K562 (cell line): ENCODE measurements at regions not wholly inside any gene's neighbourhood (a gene's known extent, or its start where the extent isn't known, plus 50 kb on each side); places are given as distances from the start of the nearest gene placed in this dataset.

Source experiments
- CEBPB ChIP-seq: fragments of 450-650 bp; IDR thresholded peaks from 2 replicates; pipeline ENCODE4 v1.6.1; 2016; ENCODE audit warnings: missing genetic modification characterization, missing compliant biosample characterization
- MAX ChIP-seq: sonication (generic); formaldehyde crosslinking; IDR thresholded peaks from 2 replicates; pipeline ENCODE4 v1.9.0; 2022; ENCODE audit warnings: mild to moderate bottlenecking, missing genetic modification reagents
- MXI1 ChIP-seq: IDR thresholded peaks from 2 replicates; pipeline ENCODE4 v1.6.1; 2011; ENCODE audit warnings: low read depth, mild to moderate bottlenecking, improper control_type of control experiment, low read length
- NR2F6 ChIP-seq: fragments of 450-650 bp; formaldehyde crosslinking; IDR thresholded peaks from 2 replicates; pipeline ENCODE4 v1.4.0; 2020; ENCODE audit warnings: mild to moderate bottlenecking
- POLR2AphosphoS5 ChIP-seq: IDR thresholded peaks from 2 replicates; pipeline ENCODE4 v1.6.1; 2011; ENCODE audit warnings: mild to moderate bottlenecking, low read depth, low read length, moderate library complexity; ENCODE audit not compliant: control insufficient read depth, insufficient read depth
- RFX1 ChIP-seq: fragments of 450-650 bp; IDR thresholded peaks from 2 replicates; pipeline ENCODE4 v1.6.1; 2016; ENCODE audit warnings: mild to moderate bottlenecking, moderate library complexity
- RFX5 ChIP-seq: IDR thresholded peaks from 2 replicates; pipeline ENCODE4 v1.6.1; 2011; ENCODE audit warnings: low read depth, mild to moderate bottlenecking, improper control_type of control experiment, low read length
- SP2 ChIP-seq: IDR thresholded peaks from 2 replicates; pipeline ENCODE4 v1.6.1; 2011; ENCODE audit warnings: mild to moderate bottlenecking, low read depth, low read length, moderate library complexity; ENCODE audit not compliant: poor library complexity, severe bottlenecking; ENCODE audit errors: extremely low read depth
- SRF ChIP-seq, 2 experiments: fragments of 250-450, 450-650 bp in 1 of 2; sonication (Bioruptor Pico) in 1 of 2; sonication (generic) in 1 of 2; formaldehyde crosslinking; IDR thresholded peaks; 2 replicates each; pipeline versions ENCODE4 v1.5.0 to v1.5.1; 2020 to 2022; ENCODE audit warnings: mild to moderate bottlenecking in 1 of 2, missing genetic modification reagents in 1 of 2
- ZNF324 ChIP-seq: fragments of 250-450 bp; sonication (Bioruptor Pico); IDR thresholded peaks from 2 replicates; pipeline ENCODE4 v1.4.0; 2020; ENCODE audit warnings: mild to moderate bottlenecking
- TF ChIP-seq, protein P1 (sequence below): fragments of 450-650 bp; formaldehyde crosslinking; IDR thresholded peaks from 2 replicates; pipeline ENCODE4 v1.4.0; 2022; ENCODE audit warnings: missing genetic modification characterization
- TF ChIP-seq, protein P2 (sequence below), 3 experiments: IDR thresholded peaks in 2 of 3; conservative IDR thresholded peaks in 1 of 3; 2 replicates each; pipeline ENCODE4 v1.5.1; 2011 to 2012; ENCODE audit warnings: low read length in 3 of 3, mild to moderate bottlenecking in 3 of 3, control low read depth in 2 of 3, improper control_type of control experiment in 1 of 3, inconsistent platforms in 1 of 3, low read depth in 1 of 3, mixed read lengths in 1 of 3, moderate library complexity in 1 of 3; ENCODE audit not compliant: insufficient read depth in 2 of 3

DNA sequence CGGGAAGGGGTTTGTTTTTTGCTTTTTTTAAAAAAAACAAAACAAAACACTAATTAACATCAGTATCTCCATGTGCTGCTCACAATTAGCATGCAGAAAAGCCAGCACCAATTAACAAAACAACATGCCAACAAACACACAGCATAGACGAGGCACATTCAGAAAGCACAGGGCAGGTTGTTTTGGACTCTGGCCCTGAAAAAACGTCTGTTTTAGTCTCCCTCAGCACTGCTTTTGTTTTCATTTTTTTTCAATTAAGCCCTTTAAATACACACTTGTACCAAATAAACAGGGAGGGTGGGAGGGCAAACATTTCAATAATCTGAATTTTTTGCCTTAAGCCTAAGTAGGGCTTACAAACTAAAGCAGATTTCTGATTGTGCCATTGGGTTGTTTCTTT is 309.6 kb downstream of the DTWD2 start:
- no peak for TF ChIP-seq RFX5
- no peak for TF ChIP-seq MXI1
- TF ChIP-seq SRF (CRISPR knock-in tag; IDR thresholded peaks at IDR 0.05) = no peak
- no peak for TF ChIP-seq POLR2AphosphoS5
- no peak for TF ChIP-seq ZNF324
- TF ChIP-seq CEBPB (tag) = no peak
- no peak for TF ChIP-seq RFX1
- no peak for TF ChIP-seq NR2F6
- TF ChIP-seq, protein P1, sequence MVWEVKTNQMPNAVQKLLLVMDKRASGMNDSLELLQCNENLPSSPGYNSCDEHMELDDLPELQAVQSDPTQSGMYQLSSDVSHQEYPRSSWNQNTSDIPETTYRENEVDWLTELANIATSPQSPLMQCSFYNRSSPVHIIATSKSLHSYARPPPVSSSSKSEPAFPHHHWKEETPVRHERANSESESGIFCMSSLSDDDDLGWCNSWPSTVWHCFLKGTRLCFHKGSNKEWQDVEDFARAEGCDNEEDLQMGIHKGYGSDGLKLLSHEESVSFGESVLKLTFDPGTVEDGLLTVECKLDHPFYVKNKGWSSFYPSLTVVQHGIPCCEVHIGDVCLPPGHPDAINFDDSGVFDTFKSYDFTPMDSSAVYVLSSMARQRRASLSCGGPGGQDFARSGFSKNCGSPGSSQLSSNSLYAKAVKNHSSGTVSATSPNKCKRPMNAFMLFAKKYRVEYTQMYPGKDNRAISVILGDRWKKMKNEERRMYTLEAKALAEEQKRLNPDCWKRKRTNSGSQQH = no peak
- no peak for TF ChIP-seq MAX (CRISPR knock-in tag)
- TF ChIP-seq SP2 = no peak
- TF ChIP-seq, protein P2, sequence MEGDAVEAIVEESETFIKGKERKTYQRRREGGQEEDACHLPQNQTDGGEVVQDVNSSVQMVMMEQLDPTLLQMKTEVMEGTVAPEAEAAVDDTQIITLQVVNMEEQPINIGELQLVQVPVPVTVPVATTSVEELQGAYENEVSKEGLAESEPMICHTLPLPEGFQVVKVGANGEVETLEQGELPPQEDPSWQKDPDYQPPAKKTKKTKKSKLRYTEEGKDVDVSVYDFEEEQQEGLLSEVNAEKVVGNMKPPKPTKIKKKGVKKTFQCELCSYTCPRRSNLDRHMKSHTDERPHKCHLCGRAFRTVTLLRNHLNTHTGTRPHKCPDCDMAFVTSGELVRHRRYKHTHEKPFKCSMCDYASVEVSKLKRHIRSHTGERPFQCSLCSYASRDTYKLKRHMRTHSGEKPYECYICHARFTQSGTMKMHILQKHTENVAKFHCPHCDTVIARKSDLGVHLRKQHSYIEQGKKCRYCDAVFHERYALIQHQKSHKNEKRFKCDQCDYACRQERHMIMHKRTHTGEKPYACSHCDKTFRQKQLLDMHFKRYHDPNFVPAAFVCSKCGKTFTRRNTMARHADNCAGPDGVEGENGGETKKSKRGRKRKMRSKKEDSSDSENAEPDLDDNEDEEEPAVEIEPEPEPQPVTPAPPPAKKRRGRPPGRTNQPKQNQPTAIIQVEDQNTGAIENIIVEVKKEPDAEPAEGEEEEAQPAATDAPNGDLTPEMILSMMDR (IDR thresholded peaks at IDR 0.05 in 2 of 3, conservative IDR thresholded peaks at IDR 0.05 in 1 of 3; ENCODE audit: insufficient read depth in 2 of 3, low read depth in 1 of 3, low read length in 3 of 3) = no peak
